WTC11 (cell line): ENCODE measurements at regions not wholly inside any gene's neighbourhood (a gene's known extent, or its start where the extent isn't known, plus 50 kb on each side); places are given as distances from the start of the nearest gene placed in this dataset.
A peak's percentile ranks its signal among the peaks of the same experiment; 100 is the strongest.

Source experiments
- ATAC-seq: fragments of 200-7000 bp; cut with Tn5 transposase; 2 replicates; pipeline ENCODE4 v1.10.0; 2021; ENCODE audit warnings: mild to moderate bottlenecking, moderate library complexity
- CTCF ChIA-PET: fragments of 300-600 bp; sonication (Branson Sonifier 250); formaldehyde crosslinking; loops from one replicate; lab custom pipeline; 2021; ENCODE audit warnings: antibody characterized with exemption; lab: Charles Lee
- POLR2A ChIA-PET: fragments of 350-600 bp; sonication (Branson Sonifier 250); formaldehyde crosslinking; loops from one replicate; lab custom pipeline; 2021; ENCODE audit warnings: antibody characterized with exemption; lab: Charles Lee
- DNase-seq: peaks from one replicate; pipeline ENCODE4 v3.0.0; 2021; ENCODE audit warnings: low spot score
- H3K27ac Mint-ChIP-seq: 2 replicates; pipeline ENCODE4 v1.8.0; 2021; ENCODE audit warnings: mixed read lengths
- H3K27me3 Mint-ChIP-seq: 2 replicates; pipeline ENCODE4 v1.8.0; 2021; ENCODE audit warnings: low read depth, mild to moderate bottlenecking, moderate library complexity, mixed read lengths
- H3K36me3 Mint-ChIP-seq: 2 replicates; pipeline ENCODE4 v1.8.0; 2021; ENCODE audit warnings: mixed read lengths
- H3K4me1 Mint-ChIP-seq: 2 replicates; pipeline ENCODE4 v1.8.0; 2022; ENCODE audit warnings: mixed read lengths
- H3K4me3 Mint-ChIP-seq: 2 replicates; pipeline ENCODE4 v1.8.0; 2021; ENCODE audit warnings: mild to moderate bottlenecking, moderate library complexity, mixed read lengths
- H3K9me3 Mint-ChIP-seq: 2 replicates; pipeline ENCODE4 v1.8.0; 2021; ENCODE audit warnings: mixed read lengths
- ATF6 ChIP-seq: sonication (generic); formaldehyde crosslinking; IDR thresholded peaks from 2 replicates; pipeline ENCODE4 v1.8.1; 2023; ENCODE audit warnings: mild to moderate bottlenecking, missing genetic modification reagents
- CTCF ChIP-seq: fragments of 200-600 bp; IDR thresholded peaks from 2 replicates; pipeline ENCODE4 v1.8.0; 2022; ENCODE audit warnings: antibody characterized with exemption
- E2F4 ChIP-seq: sonication (generic); formaldehyde crosslinking; IDR thresholded peaks from 2 replicates; pipeline ENCODE4 v1.8.1; 2022; ENCODE audit warnings: low read depth, mild to moderate bottlenecking, moderate library complexity, missing genetic modification reagents, borderline replicate concordance
- EMX1 ChIP-seq: fragments of 250-450 bp; sonication (Bioruptor Pico); IDR thresholded peaks from 2 replicates; pipeline ENCODE4 v1.8.0; 2021; ENCODE audit warnings: mild to moderate bottlenecking
- FOXP1 ChIP-seq: sonication (generic); formaldehyde crosslinking; IDR thresholded peaks from 2 replicates; pipeline ENCODE4 v1.8.0; 2022; ENCODE audit warnings: missing genetic modification reagents, mild to moderate bottlenecking, moderate library complexity, borderline replicate concordance
- FOXP4 ChIP-seq: sonication (generic); formaldehyde crosslinking; IDR thresholded peaks from 2 replicates; pipeline ENCODE4 v1.8.0; 2022; ENCODE audit warnings: mild to moderate bottlenecking, missing genetic modification reagents
- HMGA2 ChIP-seq: fragments of 250-450 bp; sonication (Bioruptor Pico); IDR thresholded peaks from 2 replicates; pipeline ENCODE4 v1.4.0; 2021; ENCODE audit warnings: mild to moderate bottlenecking, moderate library complexity
- HMGXB4 ChIP-seq: sonication (generic); formaldehyde crosslinking; IDR thresholded peaks from 2 replicates; pipeline ENCODE4 v1.8.1; 2023; ENCODE audit warnings: mild to moderate bottlenecking, moderate library complexity, missing genetic modification reagents
- NFATC4 ChIP-seq: fragments of 250-450 bp; sonication (Bioruptor Pico); IDR thresholded peaks from 2 replicates; pipeline ENCODE4 v1.9.0; 2021; ENCODE audit warnings: mild to moderate bottlenecking
- NFYB ChIP-seq: sonication (generic); formaldehyde crosslinking; conservative IDR thresholded peaks from 2 replicates; pipeline ENCODE4 v1.8.0; 2022; ENCODE audit warnings: low read depth, missing genetic modification reagents
- OVOL2 ChIP-seq: fragments of 250-450 bp; sonication (Bioruptor Pico); IDR thresholded peaks from 2 replicates; pipeline ENCODE4 v1.9.0; 2021; ENCODE audit warnings: mild to moderate bottlenecking, borderline replicate concordance
- PREB ChIP-seq: sonication (generic); formaldehyde crosslinking; IDR thresholded peaks from 2 replicates; pipeline ENCODE4 v1.8.1; 2022; ENCODE audit warnings: mild to moderate bottlenecking, missing genetic modification reagents, moderate library complexity, borderline replicate concordance
- TCF7 ChIP-seq: sonication (generic); formaldehyde crosslinking; IDR thresholded peaks from 2 replicates; pipeline ENCODE4 v1.8.0; 2022; ENCODE audit warnings: mild to moderate bottlenecking, low read depth, missing genetic modification reagents, moderate library complexity
- USF1 ChIP-seq: sonication (generic); formaldehyde crosslinking; IDR thresholded peaks from 2 replicates; pipeline ENCODE4 v1.8.0; 2022; ENCODE audit warnings: mild to moderate bottlenecking, missing genetic modification reagents
- ZNF416 ChIP-seq: fragments of 250-450 bp; sonication (Bioruptor Pico); IDR thresholded peaks from 2 replicates; pipeline ENCODE4 v1.9.0; 2021; ENCODE audit warnings: mild to moderate bottlenecking, inconsistent platforms
- ZNF532 ChIP-seq: fragments of 250-450 bp; sonication (Bioruptor Pico); IDR thresholded peaks from 2 replicates; pipeline ENCODE4 v1.9.0; 2021; ENCODE audit warnings: mild to moderate bottlenecking, borderline replicate concordance
- ZNF671 ChIP-seq: fragments of 250-450 bp; sonication (Bioruptor Pico); IDR thresholded peaks from 2 replicates; pipeline ENCODE4 v1.8.0; 2021; ENCODE audit warnings: mild to moderate bottlenecking

- ATAC-seq (no peak), DNase-seq (no peak)
- POLR2A ChIA-PET = no interaction called here
- H3K27me3 Mint-ChIP-seq = no peaks in the 10 kb centered on the region; the same call in 1 of the 2 replicates
- CTCF ChIA-PET = interaction anchor here (0.6 to 1.2 kb wide), 2 partner anchors 149 to 330 kb away, joined by 3 to 4 read pairs; no protein-coding TSS in a partner anchor
- TF ChIP-seq FOXP1 (CRISPR knock-in tag) = no peak
- TF ChIP-seq HMGA2 (CRISPR knock-in tag) = no peak
- no peak for TF ChIP-seq FOXP4
- TF ChIP-seq E2F4 = no peak
- no peak for TF ChIP-seq USF1 (CRISPR knock-in tag)
- TF ChIP-seq EMX1 (CRISPR knock-in tag) = no peak
- no peak for TF ChIP-seq ZNF532 (CRISPR knock-in tag)
- no peak for TF ChIP-seq TCF7 (CRISPR knock-in tag)
- no peak for TF ChIP-seq PREB (CRISPR knock-in tag)
- TF ChIP-seq ATF6 (CRISPR knock-in tag) = no peak
- TF ChIP-seq HMGXB4 (CRISPR knock-in tag) = no peak
- TF ChIP-seq NFYB (CRISPR knock-in tag) = no peak
- TF ChIP-seq ZNF416 = no peak
- TF ChIP-seq NFATC4 (CRISPR knock-in tag) = no peak
- no peak for TF ChIP-seq CTCF
- TF ChIP-seq OVOL2 (CRISPR knock-in tag) = no peak
- TF ChIP-seq ZNF671 = no peak
- H3K4me3 Mint-ChIP-seq = no peak overlapping the region
- H3K9me3 Mint-ChIP-seq = peaks cover 49% of the 10 kb centered on the region
- peaks cover 6% of the 10 kb centered on the region for H3K4me1 Mint-ChIP-seq
- H3K27ac Mint-ChIP-seq = 0 out of 2 replicates have a peak overlapping the region, but pooled peaks have one; percentile 18
- H3K36me3 Mint-ChIP-seq = peaks cover 46% of the 10 kb centered on the region
Observed at GRCh38 chr4:75118739-75119138, 185.8 kb downstream of the PARM1 start.
